ENCODE measurements at regions not wholly inside any gene's neighbourhood (a gene's known extent, or its start where the extent isn't known, plus 50 kb on each side); places are given as distances from the start of the nearest gene placed in this dataset.

DNA sequence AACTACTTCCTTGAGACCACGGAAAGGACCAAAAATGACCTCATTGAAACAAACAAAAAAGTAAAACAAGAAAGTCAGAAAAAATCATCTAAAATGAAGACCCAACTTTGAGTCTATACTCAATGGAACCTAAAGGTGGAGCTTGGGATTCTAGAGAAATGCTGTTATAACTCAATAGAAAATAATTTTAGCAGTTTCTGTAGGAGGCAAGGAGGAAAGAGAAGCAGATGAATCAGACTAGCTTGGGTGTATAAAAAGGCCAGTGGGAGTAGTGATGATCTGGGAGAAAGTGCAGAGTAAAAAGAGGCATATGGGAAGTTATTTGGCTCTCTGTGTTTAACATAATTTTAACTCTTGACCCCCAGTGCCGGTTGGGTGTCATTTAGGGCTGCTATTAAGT is 94.4 kb downstream of the TMCO5A start:
- TF ChIP-seq, protein P1, sequence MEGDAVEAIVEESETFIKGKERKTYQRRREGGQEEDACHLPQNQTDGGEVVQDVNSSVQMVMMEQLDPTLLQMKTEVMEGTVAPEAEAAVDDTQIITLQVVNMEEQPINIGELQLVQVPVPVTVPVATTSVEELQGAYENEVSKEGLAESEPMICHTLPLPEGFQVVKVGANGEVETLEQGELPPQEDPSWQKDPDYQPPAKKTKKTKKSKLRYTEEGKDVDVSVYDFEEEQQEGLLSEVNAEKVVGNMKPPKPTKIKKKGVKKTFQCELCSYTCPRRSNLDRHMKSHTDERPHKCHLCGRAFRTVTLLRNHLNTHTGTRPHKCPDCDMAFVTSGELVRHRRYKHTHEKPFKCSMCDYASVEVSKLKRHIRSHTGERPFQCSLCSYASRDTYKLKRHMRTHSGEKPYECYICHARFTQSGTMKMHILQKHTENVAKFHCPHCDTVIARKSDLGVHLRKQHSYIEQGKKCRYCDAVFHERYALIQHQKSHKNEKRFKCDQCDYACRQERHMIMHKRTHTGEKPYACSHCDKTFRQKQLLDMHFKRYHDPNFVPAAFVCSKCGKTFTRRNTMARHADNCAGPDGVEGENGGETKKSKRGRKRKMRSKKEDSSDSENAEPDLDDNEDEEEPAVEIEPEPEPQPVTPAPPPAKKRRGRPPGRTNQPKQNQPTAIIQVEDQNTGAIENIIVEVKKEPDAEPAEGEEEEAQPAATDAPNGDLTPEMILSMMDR (IDR thresholded peaks at IDR 0.05; ENCODE audit: low read depth, low read length): no peak
- TF ChIP-seq, protein P2, sequence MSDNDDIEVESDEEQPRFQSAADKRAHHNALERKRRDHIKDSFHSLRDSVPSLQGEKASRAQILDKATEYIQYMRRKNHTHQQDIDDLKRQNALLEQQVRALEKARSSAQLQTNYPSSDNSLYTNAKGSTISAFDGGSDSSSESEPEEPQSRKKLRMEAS (IDR thresholded peaks at IDR 0.05; ENCODE audit: low read depth, low read length): no peak

Measured in NB4 (cell line).